Loucy (cell line): ENCODE measurements at regions not wholly inside any gene's neighbourhood (a gene's known extent, or its start where the extent isn't known, plus 50 kb on each side); places are given as distances from the start of the nearest gene placed in this dataset.

Experiments used
- EZH2phosphoT487 ChIP-seq: fragments of 200-600 bp; IDR thresholded peaks from 2 replicates; pipeline ENCODE4 v1.6.1; 2018; ENCODE audit warnings: antibody characterized with exemption, mild to moderate bottlenecking, moderate library complexity, borderline replicate concordance
- TF ChIP-seq, protein P1 (sequence below): fragments of 200-600 bp; sonication (generic); conservative IDR thresholded peaks from 2 replicates; pipeline ENCODE4 v1.5.1; 2014; ENCODE audit warnings: mild to moderate bottlenecking, antibody characterized with exemption, low read length

DNA sequence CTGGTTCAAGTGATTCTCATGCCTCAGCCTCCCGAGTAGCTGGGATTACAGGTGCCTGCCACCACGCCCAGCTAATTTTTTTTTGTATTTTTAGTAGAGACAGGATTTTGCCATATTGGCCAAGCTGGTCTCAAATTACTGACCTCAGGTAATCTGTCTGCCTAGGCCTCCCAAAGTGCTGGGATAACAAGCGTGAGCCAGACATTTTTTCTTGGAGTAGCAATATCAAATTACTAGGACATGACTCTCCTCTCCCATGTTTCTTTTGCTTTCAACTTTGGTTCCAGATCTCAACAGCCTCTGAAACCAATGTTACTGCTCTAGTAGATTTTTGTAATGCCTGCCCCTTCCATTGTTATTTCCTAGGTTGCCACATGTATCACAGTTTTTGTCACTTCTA is 462.0 kb downstream of the GBE1 start:
- TF ChIP-seq, protein P1, sequence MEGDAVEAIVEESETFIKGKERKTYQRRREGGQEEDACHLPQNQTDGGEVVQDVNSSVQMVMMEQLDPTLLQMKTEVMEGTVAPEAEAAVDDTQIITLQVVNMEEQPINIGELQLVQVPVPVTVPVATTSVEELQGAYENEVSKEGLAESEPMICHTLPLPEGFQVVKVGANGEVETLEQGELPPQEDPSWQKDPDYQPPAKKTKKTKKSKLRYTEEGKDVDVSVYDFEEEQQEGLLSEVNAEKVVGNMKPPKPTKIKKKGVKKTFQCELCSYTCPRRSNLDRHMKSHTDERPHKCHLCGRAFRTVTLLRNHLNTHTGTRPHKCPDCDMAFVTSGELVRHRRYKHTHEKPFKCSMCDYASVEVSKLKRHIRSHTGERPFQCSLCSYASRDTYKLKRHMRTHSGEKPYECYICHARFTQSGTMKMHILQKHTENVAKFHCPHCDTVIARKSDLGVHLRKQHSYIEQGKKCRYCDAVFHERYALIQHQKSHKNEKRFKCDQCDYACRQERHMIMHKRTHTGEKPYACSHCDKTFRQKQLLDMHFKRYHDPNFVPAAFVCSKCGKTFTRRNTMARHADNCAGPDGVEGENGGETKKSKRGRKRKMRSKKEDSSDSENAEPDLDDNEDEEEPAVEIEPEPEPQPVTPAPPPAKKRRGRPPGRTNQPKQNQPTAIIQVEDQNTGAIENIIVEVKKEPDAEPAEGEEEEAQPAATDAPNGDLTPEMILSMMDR, result no peak
- TF ChIP-seq EZH2phosphoT487, result no peak
